ENCODE measurements at regions not wholly inside any gene's neighbourhood (a gene's known extent, or its start where the extent isn't known, plus 50 kb on each side); places are given as distances from the start of the nearest gene placed in this dataset.

DNA sequence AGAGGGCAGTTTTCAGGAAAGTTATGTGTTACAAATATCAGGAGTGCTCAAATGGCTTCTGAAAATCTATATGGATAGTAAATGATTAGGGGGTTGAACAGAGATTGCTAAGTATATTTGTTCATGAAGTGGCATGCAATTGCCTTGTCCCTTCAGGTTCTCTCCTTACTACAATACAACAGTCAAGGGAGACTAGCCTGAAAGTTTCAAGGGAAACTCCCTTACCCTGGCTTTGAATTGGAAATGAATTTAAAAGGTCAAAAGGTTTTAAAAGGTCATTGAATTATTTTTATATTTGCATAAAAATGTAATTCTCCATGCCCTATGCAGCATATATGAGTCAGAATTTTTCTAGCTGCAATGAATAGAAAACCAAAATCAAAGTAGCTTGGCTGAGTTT, 253.1 kb upstream of the SYT1 start:
- no peak for DNase-seq

DNA sequence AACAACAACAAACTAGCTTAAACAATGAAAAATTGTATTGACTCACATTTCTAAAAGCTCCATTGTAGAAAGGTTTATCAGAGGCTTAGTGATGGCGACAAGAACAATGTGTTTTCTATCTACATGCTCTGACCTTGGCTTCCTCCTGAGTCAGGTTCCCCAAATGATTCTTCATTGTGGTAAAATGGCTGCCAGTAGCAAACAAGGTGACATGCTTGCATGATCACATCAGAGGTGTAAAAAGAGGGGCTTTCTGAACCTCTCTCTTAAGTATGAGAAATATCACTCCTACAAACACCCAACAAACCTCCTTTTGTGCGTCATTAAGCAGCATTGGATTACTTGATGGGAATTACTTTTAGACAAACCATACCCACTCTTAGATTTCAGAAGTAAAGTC, 252.4 kb upstream of the SYT1 start:
- DNase-seq: no peak

DNA sequence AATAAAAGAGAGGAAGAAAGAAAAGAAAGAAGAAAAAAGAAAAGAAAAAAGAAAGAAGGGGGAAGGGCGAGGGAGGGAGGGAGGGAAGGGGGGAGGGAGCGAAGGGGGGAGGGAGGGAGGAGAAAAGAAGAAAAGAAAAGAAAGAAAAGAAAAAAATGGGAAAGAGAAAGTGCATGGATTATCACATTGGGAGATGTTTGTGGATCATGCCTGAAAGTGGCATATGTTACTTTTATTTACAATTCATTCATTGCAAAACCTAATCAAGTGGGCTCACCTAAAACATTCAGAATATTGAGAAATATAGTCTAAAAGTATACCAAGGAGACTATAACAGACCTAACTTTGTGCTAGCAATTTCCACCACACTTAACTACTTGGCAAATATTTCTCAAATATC, 246.9 kb upstream of the SYT1 start:
- no peak for DNase-seq

DNA sequence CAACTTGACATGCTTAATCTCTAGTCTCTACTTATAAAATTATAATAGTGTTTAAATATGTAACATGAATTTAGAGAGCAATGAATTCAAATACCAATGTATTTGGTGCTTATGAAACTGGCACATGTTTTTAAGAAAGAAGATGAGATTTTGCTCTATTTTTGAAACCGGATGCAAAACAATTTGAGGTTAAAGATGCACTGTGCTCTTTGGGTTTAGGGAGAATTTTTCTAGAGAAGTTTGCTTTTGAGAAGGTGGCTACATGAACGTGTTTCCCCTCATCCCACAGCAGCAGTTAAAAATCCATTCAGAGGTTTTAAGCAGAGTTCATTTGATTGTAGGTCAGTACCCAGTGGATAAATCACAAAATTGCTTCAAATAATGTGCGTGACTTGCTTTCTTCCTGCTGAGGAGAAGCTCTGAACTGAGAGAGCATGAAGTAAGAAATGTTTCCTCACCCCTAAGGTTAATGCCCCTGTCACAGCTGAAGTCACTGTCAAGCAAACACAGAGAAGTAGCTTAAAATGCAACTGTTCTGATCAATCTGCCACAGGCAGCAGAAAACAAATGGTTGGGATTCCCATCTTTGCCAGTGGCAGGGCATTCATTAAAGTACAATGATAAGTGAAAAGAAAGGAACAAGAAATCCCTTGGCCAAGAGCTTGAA, 241.9 kb upstream of the SYT1 start:
- DNase-seq: no peak

DNA sequence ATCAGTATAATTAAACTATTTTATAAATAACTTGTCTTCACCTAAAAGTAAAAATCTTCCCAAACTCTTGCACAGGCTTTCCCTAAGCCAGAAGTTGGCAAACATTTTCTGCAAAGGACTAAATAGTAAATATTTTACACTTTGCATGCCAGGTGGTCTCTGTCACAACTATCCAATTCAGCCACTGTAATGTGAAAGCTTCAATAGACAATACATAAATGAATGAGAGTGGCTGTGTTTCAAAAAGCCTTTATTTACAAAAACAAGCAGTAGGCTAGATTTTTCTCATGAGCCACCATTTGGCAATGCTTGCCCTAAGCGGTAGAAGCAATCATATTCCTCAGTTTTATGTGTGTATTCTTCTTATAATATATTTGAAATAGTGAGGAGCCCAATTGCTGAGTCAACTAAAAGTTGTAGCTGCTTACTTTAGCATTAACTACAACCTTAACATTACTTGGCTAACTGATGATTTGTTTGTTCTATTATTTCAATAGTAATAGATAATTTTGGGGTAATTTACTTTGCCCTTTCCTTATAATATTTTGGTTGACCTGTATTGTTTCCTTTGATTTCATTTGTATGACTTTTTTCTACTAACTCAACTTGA, 236.0 kb upstream of the SYT1 start:
- no peak for DNase-seq

DNA sequence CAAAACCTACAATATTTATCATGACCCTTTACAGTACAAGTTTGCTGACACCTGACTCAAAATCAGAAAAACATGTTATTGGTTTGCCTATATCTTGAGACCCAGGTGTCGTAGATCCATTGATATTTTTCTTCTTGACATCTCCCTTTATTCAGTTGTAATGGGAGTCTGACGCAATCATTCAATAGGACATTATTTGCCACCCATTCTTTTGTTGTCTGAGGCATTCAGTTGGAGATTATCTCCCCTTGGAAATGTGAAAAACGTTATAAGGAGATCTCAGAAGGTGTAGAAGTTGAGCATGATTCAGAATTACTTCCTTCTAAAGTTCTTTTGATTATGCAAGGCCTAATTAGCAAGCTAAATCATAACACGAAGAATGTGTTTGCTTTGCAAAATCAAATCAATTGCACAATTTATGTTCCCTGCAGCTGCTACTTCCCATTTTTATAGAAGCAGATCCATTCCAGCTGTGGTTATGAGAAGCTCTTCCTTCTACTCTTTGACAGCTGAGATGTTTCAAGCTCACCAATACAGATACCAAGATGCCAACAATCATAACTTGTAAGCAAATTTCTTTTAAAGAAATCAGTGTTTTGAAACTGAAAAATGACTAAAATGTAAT, 228.2 kb upstream of the SYT1 start:
- DNase-seq: no peak

DNA sequence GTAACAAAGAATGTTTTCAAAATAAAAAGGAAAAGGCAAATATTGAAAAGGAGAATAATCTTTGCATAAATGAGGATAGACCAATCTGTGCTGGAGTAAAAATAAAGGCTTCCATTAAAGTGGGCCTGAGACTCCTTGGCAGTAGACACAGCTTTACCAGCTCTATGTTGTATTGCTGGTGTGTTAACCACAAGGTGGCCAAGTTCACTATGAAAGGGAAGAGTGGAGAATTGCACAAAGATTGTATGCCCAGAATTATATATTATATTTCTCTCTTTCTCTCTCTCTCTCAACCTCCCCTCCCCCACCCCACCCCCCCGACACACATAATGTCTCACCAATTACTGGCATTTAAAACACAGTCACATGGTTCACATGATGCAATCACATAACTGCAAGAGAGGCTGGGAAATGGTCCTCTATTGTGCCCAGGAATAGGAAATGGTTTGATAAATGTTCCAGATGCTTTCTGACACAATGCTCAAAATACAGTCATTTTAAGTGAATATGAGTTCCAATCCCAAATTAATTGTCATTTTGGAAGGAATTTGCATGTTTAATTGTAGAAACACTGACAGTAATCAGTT, 222.6 kb upstream of the SYT1 start:
- no peak for DNase-seq

DNA sequence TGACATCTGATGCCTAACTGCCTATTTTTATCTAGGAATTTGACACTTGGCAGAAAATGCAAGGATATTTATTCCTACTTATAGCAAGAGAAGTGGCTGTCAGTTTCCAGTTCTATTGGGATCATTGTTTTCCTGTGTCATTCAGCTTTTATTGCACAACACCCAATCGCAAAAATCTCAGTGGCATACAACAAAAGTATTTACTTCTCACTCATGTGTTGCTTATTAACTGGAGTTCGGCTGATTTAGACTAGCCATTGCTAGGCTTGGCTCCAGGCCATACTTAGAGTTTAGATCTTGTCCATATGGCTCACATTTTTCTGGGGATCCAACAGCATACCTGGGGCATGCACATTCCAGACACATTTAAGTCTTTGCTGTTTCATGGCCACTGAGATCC, 218.6 kb upstream of the SYT1 start:
- peak; percentile 8 for DNase-seq

DNA sequence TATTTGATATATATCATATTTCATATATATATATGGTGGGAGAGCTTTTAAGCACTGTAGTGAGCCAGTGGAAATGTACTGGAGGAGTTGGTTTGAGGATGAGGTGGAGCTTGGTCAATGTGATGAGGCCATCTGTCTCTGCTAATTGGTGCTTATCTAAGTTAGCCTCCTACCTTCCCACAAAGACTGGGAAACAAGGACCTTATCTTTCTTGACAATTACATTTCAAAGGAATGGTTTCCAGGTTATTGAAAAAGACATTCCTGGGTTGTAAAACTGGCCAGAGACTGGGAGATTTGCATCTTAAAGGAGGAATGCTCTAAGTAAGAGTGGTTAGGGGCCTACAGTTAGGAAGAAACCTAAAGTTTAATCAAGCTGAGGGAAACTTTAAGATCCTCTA, 212.8 kb upstream of the SYT1 start:
- no peak for DNase-seq

DNA sequence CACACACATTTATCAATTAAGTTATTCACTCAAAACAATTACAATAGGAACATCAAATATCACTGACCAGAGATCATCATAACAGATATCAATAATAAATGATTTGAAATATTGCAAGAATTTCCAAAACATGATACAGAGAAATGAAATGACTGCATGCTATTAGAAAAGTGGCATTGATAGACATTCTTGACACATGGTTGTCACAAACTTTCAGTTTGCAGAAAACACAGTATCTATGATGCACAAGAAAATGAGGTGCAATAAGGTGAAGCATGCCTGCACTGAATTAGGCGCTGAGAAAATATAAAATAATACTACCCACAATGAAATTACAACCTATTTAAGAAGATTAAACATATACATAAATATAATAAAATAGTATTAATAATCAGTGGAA, 198.0 kb upstream of the SYT1 start:
- DNase-seq: no peak

DNA sequence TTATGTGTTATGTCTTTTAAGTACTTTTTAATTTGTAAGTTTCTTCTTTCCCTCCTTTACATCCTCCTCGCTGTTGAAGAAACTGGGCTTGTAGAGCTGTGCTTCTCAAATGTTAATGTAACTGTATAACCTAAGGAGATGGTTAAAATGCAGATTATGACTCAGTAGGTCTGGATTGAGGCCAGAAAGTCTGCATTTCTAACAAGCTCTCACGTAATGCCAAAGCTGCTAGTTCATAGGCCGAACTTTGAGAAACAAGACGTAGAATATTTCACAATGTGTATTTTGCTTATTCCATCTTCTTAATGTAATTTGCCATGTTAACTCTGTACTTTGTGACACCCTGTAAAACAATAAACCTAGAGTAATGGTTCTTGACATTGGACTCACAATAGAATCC, 193.3 kb upstream of the SYT1 start:
- no peak for DNase-seq

DNA sequence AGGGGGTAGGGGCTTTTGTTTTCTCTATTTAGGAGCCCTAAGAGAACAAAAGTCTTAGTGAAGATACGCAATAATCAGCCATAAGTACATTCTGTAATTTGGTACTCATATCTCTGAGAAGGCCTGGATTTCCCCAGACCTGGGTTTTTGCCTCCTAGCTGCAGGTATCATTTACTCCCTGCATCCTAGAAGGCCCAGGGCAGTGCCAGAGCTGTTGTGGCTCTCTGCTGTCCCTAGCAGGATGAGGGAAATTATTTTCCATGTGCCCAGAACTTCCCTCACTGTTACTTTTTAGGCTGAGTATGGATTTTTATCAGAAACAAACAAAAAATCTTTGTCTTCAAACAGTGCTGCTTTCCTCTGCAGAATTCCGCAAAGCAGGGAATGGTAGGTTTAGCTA, 192.5 kb upstream of the SYT1 start:
- DNase-seq: no peak

DNA sequence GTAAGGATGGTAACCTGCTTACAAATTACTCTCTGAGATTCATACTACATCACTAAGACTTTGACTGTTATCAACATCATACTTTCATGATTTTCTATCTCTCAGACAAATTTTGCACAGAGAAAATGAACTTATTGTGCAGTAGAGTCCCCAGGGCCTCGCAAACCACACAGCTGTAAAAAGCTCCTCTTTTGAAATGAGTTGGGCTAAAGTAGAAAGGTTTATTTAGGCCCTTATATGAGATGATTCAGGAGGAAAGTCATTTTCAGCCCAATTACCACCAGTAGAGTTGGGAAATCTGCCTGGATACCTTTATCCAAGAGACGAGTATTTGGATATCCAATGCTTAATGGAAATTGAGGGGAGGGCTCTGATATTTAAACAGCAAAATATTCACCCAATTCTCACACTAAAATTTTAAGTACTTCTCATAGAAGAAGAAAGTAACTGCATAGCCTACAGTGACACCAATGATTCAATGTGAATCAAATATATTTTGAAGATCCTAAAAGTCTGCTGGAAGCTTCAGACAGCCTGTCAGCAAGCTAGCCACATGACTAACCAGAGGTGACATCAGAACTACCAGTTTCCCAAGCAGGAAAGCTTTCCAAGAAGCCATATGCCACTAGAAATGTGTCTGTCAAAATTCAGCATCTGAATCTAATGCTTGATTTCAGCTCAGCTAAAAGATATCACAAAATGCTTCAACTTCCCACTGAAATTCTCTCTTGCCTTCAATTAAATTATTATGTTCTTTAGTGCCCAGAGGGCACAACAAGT, 190.1 kb upstream of the SYT1 start:
- no peak for DNase-seq

DNA sequence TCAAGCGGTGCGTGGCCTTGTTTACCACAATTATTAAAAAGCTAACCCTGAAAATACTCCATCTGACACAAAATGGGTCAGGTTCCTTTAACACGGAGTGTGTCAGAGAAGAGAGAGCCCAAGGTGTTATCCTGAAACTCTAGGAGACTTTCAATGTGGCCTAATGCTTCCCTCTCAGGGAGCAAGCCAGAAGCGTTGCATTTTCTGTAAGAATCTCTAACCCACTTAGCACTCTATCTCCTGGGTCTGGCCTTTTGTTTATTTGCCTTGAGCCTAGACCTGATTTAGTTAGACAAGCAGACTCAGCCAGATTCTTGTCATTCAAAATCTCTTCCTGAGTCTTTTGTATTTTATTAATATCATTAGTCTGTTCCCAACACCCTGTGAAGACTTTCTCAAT, 184.0 kb upstream of the SYT1 start:
- no peak for DNase-seq

DNA sequence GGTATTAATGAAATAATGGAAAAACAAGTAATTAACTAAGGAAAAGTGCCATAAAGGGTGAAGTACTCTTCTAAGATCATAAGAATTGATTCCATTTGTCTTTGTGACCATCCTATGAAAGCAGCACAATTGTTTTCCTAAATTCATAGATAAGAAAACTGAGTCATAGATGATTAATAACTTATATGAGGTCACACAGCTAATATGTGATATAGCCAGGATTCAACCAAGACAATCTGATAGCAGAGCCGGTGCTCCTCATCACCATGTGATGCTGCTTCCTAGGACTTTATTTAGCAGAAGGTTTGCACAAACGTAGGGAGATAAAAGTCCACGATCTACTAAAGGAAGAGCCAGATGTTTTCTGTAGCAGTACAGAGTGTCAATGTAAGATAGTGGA, 181.5 kb upstream of the SYT1 start:
- DNase-seq: no peak

DNA sequence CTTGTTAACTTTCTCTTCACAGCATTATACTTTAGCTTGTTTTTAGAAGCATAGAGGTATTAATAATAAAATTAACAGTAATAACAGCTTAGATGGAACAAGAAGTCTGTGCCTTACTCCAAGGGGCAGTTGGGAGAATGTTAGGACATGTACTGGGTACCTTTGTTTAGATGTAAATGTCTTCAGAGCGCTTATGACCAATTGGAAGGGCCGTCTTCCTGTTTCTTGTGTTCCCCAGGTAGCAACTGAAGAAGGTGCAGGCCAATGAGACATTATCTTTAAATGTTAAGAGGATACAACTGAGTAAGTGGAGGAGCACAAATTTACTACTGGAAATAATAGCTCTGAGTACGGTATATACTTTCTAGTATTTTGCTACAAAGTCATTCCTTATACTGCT, 180.9 kb upstream of the SYT1 start:
- DNase-seq: no peak

DNA sequence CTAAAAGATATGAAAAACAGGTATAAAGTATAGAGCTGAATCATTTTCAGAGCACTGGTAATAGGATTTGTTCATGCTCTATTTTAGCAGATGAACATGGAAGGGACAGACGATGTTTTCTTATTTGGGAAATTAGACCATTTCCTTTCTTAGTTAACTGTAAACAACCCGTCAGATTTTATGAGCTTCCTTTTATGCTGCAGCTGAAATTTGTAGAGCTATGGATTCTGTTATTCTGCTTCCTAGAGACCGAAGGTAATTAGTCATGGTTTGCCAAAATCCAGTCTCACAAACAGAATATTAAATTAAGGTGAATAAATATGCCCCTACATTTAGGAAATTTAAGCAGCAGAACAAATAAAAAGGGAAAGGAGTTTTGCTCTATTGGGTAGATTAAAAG, 180.2 kb upstream of the SYT1 start:
- DNase-seq: no peak

DNA sequence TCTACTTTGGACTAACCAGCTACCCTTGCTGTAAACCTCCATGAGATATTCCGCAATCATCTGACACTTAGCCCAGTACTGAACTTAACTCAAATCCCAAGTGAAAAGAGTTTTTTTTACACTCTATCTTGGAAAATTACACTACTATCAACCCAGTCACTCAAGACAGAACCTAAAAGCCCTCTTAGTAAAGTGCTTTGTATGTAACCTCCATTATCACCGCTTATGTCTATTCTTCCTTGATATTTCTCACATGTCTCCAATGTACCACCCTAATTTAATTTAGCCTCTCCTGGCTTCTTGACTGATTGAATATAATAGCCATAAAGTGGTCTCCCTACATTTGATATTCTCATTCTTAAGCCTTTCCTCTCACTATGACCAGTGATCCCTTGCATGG, 168.8 kb upstream of the SYT1 start:
- no peak for DNase-seq

DNA sequence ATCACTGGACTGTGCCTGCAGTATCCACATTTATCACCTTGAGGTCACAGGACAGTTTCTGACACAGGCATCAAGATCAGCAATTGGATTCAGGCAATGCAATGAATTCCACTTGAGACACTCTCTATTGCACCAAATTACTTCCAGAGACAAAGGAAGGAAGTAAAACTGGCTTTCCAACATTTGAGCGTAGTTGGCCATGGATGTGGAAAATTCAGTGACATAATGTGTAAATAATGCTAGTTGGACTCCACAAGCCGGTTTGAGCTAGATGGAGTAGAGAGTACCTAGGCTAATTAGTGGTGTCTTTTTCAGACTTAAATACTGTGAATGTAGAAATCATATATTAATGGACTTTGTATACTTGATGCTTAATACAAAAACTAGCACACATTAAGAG, 168.3 kb upstream of the SYT1 start:
- no peak for DNase-seq

DNA sequence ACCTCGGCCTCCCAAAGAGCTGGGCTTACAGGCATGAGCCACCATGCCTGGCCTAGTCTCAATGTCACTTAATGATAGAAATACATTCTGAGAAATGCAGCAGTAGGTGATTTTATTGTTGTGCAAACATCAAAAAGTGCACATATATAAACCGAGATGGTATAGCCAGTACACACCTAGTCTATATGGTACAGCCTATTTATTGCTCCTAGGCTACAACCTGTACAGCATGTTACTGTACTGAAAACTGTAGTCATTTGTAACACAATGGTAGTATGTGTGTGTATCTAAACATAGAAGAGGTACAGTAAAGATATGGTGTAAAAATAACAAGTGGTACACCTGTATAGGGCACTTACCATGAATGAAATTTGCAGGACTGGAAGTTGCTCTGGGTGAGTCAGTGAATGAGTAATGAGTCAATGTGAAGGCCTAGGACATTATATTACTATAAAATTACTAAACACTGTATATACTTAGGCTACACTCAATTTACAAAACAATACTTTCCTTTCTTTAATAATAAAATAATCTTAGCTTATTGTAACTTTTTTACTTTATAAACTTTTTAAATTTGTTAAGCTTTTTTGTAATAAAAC, 166.7 kb upstream of the SYT1 start:
- DNase-seq: no peak

DNA sequence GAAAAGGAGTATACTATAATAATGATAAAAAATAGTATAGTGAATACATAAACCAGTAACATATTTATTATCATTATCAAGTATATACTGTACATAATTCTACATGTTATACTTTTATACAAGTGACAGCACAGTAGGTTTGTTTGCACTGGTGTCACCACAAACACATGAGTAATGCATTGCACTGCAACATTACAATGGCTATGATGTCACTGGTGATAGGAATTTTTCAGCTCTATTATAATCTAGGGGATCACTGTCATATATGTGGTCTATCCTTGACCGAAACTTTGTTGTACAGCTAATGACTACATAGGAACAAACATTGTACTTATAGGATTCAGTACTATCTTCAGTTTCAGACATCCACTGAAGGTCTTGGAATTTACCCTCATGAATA, 165.8 kb upstream of the SYT1 start:
- DNase-seq: no peak

DNA sequence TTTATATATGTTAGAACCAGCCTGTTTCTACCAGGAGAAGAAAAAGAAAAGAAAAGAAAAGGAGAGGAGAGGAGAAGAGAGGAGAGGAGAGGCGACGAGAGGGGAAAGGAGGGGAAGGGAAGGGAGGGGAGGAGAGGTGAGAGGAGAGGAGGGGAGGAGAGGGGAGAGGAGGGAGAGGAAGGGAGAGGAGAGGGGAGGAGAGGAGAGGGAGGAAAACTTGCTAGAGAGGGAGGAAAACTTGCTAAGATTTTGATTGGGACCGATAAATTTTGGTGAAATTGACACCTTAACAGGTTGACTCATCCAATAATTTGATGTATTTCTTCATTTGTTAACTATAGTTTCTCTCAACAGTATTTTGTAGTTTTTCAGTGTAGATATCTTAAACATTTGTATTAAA, 164.0 kb upstream of the SYT1 start:
- DNase-seq: no peak

DNA sequence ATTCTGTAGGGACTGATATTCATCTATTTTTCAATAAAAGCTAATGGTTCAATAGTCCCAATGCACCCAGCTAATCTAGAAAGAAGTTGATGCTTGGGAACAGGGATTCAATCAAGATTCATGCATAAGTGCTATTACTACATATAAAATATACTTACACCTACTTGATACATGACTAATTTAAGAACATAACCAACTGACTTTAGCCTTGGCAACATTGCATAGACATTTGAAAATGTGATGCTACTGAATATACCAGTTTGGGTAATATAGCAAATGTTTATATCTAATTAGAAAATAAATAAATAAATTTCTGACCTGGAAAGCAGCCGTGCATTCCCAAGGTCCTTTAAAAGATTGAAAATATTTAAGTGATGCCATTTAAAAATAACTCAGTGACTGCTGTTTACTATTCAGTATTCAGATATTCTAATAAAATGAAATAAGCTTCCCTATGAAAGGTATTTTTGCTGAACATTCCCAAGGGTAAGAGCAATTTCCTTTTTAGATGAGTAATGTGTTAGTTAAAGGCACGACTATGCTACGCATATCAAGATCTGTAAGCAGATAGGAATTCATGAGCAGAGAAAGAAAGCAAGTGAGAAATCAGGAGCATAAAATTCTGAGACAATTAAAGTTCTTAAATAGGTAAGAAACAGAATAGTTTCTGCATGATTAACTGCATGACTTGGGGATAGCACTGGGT, 160.6 kb upstream of the SYT1 start:
- no peak for DNase-seq
